ENCODE measurements at regions not wholly inside any gene's neighbourhood (a gene's known extent, or its start where the extent isn't known, plus 50 kb on each side); places are given as distances from the start of the nearest gene placed in this dataset.

DNA sequence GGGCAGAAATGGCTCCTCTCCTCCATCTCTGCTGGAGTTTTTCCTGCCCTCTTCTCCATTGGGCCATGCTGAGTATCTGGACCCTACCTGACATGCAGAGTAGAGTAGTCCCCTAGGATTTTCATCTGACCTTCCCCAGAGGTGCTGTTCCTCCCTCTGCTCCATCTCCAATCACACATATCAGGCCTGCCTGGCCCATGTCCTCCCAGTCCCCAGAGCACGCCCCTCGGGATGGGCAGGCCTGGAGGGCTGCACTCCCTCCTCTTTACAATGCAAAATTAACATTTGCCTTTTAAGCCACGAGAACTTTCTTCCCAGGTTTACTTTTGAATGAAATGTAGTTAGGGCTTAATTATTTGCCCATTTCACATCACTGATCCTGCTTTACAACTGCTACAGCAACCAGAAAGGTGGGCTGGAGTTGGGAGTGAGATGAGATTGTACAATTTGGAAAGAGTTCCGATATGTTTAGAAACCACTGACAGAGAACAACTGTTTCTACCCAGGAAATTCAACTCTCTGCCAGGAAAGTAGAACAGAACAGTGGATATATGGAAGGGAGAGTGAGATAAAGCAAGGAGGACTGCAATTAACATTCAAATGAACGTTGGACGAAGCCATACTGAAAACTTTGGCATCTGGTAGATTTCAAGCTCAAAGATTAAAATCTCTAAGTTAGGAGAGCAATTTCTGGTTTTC, 184.0 kb upstream of the HABP2 start:
- DNase-seq = no peak

DNA sequence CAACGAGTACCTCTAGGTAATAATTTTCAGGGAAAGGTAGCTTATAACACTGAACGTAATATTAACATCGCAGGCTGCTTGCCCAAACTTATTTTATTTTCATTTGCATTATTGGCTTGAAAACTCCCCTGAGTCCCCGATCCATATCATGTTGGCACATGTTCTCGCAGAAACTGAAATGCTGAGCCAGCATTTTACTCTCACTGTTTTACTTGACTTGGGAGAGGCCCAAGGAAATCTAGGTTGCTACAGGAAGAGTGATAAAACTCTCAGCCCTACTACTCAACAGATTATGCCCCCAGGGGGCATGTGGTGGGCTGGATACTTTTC, 183.5 kb upstream of the HABP2 start:
- DNase-seq = no peak

DNA sequence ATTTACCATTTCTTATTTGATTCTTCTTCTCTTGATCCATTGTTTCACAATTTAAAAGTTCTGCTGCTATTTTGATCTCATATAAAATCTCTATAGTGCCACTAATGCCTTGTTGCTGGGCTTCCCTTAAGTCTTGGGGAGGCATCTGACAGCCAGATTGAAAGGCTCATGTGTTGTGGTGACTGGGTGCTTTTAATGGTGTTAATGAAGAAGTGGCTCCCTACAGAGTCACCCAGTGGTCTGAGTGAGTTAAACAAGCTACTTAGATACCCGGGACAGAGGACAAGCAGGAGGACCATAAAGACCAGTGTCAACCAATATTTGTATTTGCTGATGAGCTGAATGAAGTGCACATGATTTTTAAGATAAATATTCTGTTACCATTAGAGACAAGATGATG, 176.4 kb upstream of the HABP2 start:
- DNase-seq = no peak

DNA sequence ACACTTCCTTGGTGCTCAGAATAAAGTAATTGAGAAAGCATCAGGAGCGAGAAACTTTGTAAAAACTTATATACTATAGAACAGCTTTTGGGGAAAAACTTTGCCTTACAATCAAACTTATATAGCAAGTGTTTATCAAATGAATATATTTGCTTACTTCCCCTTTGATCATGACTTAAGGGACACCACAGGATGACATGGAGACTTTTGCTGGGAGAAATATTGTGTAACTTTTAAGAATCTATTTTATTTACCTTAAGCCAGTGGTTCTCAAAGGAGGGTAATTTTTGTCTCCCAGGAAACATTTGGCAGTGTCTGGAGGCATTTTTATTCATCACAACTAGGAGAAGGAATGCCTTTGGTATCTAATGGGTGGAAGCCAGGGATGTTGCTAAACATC, 173.8 kb upstream of the HABP2 start:
- DNase-seq = no peak

DNA sequence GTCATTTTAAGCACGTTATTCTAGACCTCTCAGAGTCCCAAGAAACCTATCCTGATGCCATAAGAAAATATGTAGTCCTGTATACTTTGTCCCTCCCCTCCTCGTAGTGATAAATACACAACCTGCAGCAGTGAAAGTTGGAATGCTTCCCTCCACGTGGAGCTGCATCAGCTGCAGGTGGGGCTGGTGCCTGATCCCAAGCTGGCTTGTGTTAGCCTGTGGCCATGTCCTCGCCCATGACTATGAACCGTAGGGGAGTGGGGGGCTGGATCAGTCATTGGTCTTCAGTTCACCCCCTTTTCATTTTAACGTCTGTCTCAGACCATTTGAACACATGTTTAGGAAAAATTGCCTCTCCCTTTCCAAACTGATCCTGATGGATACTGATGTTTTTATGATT, 171.4 kb upstream of the HABP2 start:
- no peak for DNase-seq

DNA sequence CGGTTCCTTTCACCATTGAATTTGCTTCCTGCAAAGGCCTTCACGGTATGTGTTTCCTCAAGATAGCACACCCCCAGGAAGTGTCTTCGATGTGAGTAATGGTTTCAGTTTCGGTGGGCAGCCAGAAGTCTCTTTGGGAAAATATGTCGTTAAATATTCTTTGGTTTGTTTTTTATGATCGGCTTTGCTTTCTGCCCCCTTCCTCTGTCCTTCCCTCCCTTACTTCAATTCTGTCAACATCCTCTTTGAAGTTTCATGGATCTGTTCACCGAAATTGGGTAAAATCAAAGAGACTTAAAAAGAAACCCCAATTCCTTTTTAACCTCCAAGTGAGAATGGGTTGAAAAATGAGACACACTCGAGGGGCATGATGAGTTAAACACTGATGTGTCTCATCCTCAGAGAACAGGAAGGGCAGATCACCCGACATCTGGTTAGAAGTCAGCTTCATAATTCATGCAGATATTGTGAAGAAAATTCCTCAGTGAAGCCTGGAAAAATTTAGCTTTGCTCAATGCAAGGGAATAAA, 170.8 kb upstream of the HABP2 start:
- peak; percentile 82 for DNase-seq

DNA sequence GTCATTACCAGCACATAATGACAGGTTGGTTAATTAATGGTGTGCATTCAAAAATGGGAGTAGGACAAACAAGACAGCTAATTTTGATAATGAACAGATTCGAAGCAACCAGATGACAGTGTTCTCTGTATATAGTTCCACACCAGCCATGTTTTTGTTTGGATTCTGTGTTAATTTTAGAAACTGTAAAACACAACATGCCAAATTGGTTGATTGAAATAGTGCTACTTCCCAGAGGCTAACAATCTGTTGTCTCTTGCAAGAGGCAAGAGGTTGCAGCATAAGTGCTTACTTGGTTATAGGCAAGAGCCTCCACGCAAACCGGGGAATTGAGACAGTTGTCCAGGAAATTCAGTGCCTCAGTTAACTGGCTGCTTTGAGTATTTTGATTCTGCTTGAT, 170.2 kb upstream of the HABP2 start:
- DNase-seq = no peak

DNA sequence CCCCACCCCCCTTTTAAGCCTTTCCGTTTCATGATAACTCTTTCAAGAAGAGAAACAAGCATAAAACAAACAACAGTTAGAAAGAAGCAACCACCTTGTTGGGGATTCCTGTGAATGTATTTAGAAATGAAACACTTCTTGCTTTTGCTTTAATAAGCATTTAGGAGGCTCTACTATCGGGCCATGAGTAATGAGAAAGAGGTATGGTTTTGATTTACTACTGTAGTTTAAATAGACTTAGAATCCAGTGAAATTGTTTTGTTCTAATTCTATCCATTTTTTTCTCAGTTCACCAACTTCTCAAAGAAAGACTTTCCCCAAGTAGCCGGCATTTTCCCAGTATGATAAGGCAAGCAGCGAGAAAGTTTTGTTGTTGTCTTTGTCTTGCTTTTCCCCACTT, 168.7 kb upstream of the HABP2 start:
- DNase-seq = peak; percentile 27

DNA sequence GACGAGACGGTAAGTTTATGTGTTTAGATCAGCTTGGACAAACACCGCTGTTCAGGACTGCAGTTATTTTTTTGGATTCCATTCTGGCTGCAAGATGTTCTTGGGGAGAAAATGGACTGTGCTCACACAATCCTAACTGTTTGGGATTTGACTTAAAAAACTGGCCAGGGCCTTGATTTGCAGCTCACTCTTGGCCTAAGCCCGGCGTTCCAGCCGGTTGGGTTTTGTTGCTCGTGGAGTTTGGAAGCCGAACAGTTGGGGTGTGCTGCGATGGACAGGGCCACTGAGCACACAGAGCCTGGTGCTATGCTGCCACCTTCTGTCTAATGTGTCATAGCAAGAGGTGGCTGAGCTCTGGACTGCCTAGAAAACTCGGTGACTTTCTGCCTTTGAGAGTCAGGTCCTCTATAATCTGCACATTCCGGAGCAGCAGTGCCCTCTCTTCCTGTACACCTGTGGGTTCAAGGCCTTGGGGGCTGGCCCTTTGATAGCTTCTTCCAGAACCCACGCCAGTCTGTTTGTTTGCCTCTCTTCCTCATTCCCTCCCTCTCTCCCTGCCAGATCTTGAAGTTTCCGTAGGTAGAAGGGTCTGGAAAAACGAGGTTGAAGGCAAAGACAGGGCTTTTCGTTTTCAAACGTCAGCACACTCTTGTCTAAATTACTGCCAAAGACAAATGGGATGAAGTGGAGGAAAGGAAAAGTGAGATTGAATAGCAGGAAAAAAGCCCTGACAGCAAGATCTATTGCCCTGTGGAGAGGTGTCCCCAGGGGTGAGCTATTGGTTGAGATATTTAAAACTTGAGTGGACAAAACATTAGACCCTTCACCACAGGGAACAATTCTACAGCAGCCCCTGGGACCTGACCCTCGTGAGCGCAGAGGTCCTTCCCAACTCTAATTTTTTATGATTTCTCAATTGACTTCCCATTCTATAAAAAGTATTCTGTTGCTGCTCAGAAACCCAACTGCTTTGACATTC, 167.5 kb upstream of the HABP2 start:
- DNase-seq = peak; percentile 88

DNA sequence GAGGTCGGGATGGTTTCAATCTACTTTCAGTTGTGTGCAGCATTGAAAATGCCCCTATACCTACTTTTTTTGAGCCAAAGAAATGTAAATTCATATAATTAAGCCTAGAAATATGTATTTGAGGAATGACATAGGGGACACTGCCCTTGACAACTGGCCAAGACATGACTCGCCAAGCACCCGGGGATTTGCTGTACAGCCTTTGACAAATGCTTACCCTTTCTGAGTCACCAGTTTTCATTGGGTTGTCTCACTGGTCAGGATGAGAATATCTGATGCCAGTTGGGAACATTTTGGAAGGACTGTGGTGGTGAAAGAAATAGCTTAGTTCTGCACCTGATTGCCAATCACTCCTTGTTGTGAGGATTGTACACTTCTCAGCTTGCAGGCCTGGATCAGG, 166.8 kb upstream of the HABP2 start:
- peak; percentile 51 for DNase-seq

DNA sequence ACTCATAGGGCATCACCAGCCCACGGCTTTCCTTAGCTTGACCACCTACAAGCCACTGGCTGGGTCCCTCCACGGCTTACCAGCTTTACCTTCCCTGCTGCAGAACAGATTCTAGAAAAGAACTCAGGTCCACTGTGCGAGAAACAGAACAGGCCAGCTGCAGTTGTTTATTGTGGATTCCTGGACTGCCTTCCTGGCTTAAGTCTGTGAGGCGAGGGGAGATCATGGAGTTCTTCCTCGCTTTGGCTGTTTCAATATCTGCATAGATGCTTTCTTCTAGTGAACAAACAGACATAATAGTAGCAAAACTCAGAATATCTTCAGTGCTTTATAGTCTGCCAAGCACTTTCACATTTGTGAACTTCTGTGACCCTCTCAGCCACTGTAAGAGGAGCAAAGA, 162.9 kb upstream of the HABP2 start:
- DNase-seq = no peak

DNA sequence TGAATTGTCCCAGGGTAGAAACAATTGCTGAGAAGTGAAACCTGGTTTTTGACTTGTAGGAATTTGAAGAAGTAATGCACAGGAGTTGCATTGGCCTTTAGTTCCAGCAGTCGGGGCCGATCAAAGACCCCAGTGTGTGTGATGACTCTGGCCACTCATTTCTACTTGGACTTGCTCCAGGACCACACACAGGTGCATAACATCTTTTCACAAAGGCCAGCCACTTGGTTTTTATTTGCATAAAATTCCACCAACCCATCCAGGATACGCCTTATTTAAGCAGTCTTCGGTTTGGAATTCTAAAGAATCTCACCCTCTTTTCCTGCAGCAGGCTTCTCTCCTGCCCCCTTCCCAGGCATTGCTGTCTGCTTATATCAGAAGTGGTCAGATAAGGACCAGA, 162.0 kb upstream of the HABP2 start:
- no peak for DNase-seq

DNA sequence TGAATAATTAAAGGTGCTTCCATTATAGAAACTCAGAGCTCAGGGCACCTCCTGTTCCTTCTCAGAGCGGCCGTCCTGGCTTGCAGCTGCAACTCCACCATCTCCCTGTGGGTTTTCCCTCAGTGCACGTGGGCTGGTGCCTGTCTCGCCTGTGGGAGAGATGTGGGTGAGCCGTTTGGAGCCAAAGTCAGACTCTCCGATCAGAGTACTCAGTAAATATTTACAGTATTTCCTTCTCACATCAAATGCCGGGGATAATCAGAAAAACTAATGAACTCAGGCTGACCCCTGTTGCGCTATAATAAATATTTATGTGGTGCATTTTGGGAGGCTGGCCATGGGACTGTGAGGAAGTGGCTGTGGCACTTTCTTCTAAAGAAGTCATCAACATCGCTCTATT, 155.8 kb upstream of the HABP2 start:
- no peak for DNase-seq

DNA sequence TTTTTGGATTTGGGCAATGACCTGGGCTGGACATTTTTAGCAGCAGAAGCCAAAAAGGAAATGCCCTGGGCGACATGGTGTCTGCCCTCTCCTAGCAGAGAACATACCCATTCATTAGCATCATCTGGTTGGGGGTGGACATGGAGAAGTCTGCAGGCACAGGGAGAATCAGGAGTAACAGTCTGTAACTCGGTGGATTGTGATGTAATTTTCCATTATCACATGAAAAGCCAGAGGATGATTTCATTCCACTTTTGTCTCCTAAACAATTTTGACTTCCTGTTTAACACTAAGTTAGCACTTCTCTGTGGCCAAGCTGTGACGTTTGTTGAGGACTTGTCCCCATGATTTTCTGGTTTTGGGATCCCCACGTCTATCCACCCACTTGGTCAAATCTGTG, 153.8 kb upstream of the HABP2 start:
- DNase-seq = no peak

DNA sequence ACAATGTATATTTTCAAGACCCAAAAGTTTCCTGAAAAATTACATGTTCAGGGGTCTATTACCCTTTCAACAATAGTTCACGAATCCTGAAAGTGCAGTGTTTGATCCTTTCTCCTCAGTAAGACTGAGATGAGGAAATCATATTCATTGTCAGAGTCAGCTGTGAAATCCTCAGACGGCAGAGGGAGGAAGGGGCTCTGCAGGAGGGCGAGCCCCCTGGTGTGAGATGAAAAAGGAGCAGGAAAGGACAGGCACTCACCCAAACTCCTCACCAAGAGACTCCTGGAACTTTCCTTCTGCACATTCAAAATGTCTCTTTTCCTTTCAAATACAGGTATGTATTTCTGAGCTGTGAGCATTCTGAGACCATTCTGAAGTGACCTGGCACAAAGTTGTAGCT, 150.3 kb upstream of the HABP2 start:
- DNase-seq = no peak

DNA sequence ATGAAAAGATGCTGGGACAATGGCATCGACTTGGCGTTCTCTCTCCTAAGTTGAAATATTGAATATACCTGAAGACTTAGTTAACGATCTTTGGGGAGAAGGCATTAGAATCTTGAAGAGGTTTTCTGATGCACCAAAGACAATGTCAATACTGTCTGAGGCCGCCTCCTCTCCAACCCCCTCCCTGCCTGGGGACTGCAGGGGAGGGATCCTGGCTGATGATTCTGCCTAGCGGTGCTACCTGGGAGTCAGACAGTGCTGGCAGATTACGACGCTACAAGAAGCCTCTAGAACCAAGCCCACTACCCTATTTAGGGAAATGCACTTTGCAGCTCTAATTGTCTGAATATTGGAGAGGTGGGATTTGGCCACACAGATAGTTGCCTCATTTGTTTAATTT, 145.6 kb upstream of the HABP2 start:
- no peak for DNase-seq

DNA sequence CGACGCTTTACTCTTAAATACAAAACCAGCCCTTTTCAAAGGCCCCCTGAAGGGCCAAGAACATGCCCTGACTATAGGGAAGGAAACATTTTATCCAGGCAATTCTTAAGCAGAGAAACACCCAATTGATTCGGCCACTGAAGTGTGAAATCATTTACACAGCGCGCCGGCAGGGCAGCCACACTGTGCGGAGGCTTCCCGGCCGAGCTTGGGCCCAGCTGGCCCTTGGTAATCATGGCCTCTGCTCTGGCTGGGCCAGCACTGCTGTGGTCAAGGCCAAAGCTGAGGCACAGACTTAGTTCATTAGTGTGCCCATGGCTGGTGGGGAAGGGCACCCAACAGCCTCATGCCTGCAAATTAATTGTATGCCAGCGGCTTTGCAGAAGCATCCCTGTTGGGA, 143.7 kb upstream of the HABP2 start:
- DNase-seq = no peak

DNA sequence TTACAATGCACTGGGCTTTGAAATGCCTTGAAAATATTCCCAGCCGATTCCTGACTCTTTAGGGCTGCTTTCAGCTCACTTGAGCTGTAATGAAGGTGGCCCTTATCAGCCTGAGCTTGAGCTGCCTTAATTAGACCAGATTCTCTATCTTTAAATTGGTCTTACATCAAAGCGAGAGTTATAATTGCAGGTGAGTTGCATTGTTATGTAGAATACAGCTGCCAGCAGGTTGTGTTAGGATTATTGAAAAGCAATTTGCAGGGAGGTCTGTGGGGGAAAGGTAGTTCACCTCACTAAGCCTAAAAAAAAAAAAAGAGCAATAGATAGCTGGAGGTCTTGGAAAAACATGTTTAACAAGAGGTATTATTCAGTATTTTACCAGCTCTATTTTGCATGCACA, 142.2 kb upstream of the HABP2 start:
- DNase-seq = no peak

DNA sequence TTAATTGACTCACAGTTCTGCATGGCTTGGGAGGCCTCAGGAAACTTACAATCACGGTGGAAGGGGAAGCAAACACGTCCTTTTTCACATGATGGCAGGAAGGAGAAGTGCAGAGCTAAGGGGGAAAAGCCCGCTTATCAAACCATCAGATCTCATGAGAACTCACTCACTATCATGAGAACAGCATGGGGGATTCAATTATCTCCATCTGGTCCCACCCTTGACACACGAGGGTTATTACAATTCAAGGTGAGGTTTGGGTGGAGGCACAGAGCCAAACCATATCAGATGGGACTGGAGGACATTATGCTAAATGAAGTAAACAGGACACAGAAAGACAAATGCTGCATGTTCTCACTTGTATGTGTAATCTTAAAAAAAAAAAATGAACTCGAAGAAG, 141.4 kb upstream of the HABP2 start:
- DNase-seq = no peak

DNA sequence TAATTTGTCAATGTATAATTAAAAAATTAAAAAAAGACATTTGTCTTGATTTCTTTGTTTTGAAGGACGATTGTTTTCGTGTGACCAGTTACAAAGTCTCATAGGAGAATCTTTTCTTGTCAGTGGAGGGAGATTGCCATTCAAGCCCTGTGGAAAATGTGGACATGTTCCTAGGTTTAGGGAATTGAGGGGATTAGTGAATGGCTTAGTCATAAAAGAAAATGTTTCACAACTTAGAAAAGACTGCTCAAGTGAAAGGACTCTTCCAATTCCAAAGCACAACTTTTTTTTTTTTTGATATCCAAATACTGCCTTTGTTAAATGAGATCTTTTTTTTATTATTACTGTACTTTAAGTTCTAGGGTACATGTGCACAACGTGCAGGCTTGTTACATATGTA, 140.7 kb upstream of the HABP2 start:
- no peak for DNase-seq

DNA sequence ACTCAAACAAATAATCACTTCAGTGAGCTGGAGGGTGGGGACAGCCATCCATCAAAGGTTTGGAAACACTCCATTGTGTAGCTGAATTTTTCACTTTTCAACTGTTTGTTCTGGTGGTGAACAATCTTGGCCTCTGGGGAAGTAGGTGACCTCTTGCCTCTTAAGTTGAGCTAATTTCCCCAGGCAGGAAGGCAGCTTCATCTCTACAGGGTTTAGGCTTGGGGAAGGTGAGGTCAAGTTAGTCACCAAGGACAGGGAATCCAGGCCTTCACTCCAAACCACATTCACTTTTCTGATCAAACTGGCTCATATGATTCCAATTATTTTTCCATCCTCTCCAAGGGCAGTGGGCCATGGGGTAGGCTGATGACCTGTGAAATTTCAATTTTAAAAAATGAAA, 138.3 kb upstream of the HABP2 start:
- DNase-seq = no peak

DNA sequence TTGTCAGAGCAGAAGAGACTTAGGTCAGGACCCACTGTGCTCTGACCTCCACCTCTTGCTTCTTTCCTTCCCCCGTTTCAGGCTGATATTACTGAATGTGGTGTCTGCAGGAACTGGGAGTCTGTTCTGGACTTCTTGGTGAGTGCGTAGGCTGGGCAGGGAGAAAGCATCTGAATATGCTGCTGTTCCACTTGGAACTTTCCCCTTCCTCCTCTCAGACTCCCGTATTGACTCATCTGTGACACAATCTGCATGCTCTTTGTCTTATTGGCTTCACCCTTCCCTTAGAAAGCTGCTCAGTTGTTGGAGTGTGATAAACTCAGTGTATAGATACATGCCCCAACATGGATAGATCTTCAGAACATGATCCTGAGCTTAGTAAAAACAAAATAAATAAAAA, 137.6 kb upstream of the HABP2 start:
- DNase-seq = peak; percentile 17

DNA sequence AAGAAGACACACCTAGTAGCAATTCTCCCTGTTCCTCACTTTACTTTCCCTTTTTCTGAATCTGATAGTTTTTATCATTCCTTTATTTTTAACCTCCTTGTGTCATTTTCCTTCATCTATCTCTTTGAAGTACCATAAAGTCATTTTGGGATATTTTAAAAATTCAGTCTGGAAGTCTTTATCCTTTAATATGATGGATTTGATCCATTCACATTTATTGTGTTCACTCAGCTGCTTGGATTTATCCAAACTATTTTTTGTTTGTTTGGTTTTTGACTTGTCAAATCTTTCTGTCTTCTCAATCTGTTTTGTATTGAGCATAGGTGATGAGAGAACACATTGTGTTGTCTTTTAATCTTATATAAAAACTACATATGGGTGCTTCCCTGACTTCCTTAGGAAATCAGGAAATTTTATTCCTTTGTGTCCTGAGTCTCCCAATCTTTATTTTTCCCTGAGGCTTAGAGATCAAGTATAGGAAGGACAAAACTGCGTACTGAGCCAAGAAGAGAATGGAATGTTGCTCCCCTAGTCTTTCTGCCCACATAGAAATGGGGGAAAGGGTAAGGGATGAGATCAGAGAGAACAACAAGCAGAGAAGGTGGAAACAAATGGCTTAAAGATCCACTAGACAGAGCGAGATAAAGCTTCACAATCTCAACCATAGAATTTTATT, 132.7 kb upstream of the HABP2 start:
- no peak for DNase-seq

All from fibroblast of skin of abdomen (primary cell).